Rectal smooth muscle tissue (tissue), 1 donor: ENCODE measurements at regions not wholly inside any gene's neighbourhood (a gene's known extent, or its start where the extent isn't known, plus 50 kb on each side); places are given as distances from the start of the nearest gene placed in this dataset.
"Not testable (repeated sequence)": the region's sequence is repeated elsewhere in the genome, so short reads cannot be mapped to it uniquely, and the experiment has no call there.

ENCODE experiments used
- H3K27ac ChIP-seq: one replicate; pipeline ENCODE4 v1.7.0; 2013; ENCODE audit warnings: low read depth, low read length, inconsistent platforms
- H3K27me3 ChIP-seq: one replicate; pipeline ENCODE4 v1.7.0; 2013; ENCODE audit warnings: low read length; ENCODE audit not compliant: control insufficient read depth, insufficient read depth
- H3K36me3 ChIP-seq: one replicate; pipeline ENCODE4 v1.7.0; 2013; ENCODE audit warnings: low read length; ENCODE audit not compliant: control insufficient read depth, insufficient read depth
- H3K4me1 ChIP-seq: one replicate; pipeline ENCODE4 v1.7.0; 2013; ENCODE audit warnings: low read length; ENCODE audit not compliant: control insufficient read depth, insufficient read depth
- H3K4me3 ChIP-seq: one replicate; pipeline ENCODE4 v1.7.0; 2013; ENCODE audit warnings: low read length
- H3K9ac ChIP-seq: one replicate; pipeline ENCODE4 v1.7.0; 2013; ENCODE audit warnings: low read length

DNA sequence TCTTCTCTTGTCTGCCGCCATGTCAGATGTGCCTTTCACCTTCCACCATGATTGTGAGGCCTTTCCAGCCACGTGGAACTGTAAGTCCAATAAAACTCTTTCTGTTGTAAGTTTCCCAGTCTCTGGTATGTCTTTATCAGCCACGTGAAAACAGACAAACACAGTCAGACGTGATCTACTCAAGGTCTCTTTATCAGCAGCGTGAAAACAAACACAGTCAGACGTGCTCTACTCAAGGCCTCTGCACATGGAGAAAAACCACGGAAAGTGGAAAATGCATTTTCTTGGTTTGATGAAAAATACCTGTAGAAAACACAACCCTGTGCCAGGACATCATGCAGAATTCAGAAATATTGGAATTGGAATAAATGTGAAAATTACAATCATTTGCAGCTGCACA, 1115.7 kb downstream of the TMEM121 start:
- H3K4me3 ChIP-seq, result no peak overlapping the region
- H3K4me1 ChIP-seq, result no peaks in the 10 kb centered on the region
- no peaks in the 10 kb centered on the region for H3K27me3 ChIP-seq
- H3K36me3 ChIP-seq, result no peaks in the 10 kb centered on the region
- no peak overlapping the region for H3K9ac ChIP-seq
- no peak overlapping the region for H3K27ac ChIP-seq

GRCh38 chr14:106642971-106643370, 1116.6 kb downstream of the TMEM121 start:
- not testable (repeated sequence) for H3K36me3 ChIP-seq, H3K4me3 ChIP-seq, H3K27ac ChIP-seq, H3K27me3 ChIP-seq, H3K9ac ChIP-seq, H3K4me1 ChIP-seq

DNA sequence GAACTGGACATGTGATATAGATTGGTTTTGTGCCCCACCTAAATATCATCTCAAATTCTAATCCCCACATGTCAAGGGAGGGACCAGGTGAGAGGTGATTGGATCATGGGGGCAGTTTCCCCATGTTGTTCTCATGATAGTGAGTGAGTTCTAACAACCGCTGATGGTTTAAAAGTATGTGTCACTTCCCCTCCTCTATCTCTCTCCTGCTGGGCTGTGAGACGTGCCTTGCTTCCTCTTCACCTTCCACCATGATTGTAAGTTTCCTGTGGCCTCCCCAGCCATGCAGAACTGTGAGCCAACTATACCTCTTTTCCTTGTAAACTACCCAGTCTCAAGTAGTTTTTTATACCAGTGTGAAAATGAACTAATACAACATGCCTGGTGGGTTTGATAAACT, 1122.5 kb downstream of the TMEM121 start:
- not testable (repeated sequence) for H3K27me3 ChIP-seq

GRCh38 chr14:106651016-106651415, 1124.6 kb downstream of the TMEM121 start:
- Histone ChIP-seq H3K36me3 (no peaks in the 10 kb centered on the region), H3K27me3 (no peaks in the 10 kb centered on the region), H3K27ac (no peak overlapping the region)

More for the DNA sequence above, 1122.5 kb downstream of the TMEM121 start:
- not testable (repeated sequence) for H3K36me3 ChIP-seq, H3K4me3 ChIP-seq, H3K9ac ChIP-seq, H3K27ac ChIP-seq, H3K4me1 ChIP-seq

DNA sequence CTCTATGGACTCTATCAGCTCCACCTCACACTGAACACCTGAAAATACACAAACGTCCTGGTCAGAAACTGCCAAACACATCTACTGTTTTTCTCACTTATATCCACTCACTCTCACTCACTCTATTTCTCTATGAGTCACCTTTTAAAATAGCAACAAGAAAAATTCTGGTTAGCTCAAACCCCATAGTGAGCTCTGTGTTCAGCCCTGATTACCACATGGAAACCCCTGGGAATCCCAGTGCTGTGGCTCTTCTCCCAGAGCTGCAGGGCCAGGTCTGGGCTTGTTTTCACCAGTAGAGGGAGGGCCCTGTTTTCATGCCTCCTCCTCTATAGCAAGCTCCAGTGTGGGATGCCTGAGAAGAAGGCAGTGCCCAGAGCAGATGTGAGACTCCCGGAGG, 1126.1 kb downstream of the TMEM121 start:
- no peak overlapping the region for H3K4me3 ChIP-seq
- H3K36me3 ChIP-seq, result no peaks in the 10 kb centered on the region
- H3K4me1 ChIP-seq, result no peaks in the 10 kb centered on the region
- H3K27me3 ChIP-seq, result no peaks in the 10 kb centered on the region
- no peak overlapping the region for H3K27ac ChIP-seq
- no peak overlapping the region for H3K9ac ChIP-seq

More at GRCh38 chr14:106651016-106651415, 1124.6 kb downstream of the TMEM121 start:
- Histone ChIP-seq H3K9ac (no peak overlapping the region), H3K4me3 (no peak overlapping the region), H3K4me1 (no peaks in the 10 kb centered on the region)

DNA sequence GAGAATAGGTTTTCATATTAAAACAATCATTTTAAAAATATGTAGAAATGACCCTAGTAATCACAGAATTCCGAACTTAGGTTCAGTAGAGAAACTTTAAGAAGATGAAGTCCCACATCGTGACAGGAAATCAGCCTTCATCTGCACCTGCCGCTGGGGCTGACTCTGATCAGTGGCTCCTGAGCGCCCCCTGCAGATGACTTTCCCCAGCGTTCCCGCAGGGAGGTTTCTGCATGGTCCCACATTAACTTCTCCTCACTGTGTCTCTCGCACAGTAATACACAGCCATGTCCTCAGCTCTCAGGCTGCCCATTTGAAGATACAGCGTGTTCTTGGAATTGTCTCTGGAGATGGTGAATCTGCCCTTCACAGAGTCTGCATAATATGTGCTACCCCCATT, 1131.1 kb downstream of the TMEM121 start:
- no peak overlapping the region for H3K4me3 ChIP-seq
- H3K4me1 ChIP-seq, result no peaks in the 10 kb centered on the region
- no peaks in the 10 kb centered on the region for H3K36me3 ChIP-seq
- no peak overlapping the region for H3K9ac ChIP-seq
- no peak overlapping the region for H3K27ac ChIP-seq
- no peaks in the 10 kb centered on the region for H3K27me3 ChIP-seq

DNA sequence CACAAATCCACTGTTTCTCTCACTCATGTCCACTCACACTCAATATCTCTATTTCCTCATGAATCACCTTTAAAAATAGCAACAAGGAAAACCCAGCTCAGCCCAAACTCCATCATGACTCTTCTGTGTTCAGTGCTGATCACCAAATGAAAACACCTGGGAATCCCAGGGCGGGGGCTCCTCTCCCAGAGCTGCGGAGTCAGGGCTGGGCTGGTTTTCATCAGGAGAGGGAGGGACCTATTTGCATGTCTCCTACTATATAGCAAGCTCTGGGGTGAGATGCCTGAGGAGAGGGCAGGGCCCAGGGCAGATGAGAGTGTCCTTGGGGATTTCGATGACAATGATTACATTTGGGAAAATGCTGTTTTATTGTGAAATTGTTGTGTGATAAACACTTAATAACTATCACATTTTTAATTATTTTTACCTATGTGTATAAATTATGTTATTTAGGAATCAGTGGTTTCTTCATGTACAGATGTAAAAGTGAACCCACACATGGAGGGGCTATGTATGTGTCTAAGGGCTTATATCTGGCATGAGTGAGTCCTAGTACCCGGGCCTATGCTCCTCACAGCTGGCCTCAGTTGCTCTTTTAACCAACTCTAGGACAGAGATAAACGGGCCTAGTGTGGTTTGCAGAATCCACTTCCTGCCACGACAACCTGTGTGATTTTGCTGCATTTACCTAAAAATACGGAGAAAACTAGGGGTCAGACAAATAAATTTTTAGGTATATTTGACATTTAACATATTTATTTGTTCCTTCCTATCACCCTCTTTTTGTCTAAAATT, 1131.9 kb downstream of the TMEM121 start:
- H3K36me3 ChIP-seq, H3K9ac ChIP-seq, H3K4me3 ChIP-seq, H3K27me3 ChIP-seq, H3K4me1 ChIP-seq, H3K27ac ChIP-seq: not testable (repeated sequence)

- not testable (repeated sequence) for H3K36me3 ChIP-seq, H3K4me3 ChIP-seq, H3K27me3 ChIP-seq, H3K4me1 ChIP-seq, H3K9ac ChIP-seq, H3K27ac ChIP-seq
These were observed 1135.2 kb downstream of the TMEM121 start for GRCh38 chr14:106661561-106661960.

GRCh38 chr14:106662936-106663550, 1136.7 kb downstream of the TMEM121 start:
- H3K4me3 ChIP-seq, result no peak overlapping the region
- H3K27ac ChIP-seq, result no peak overlapping the region
- no peaks in the 10 kb centered on the region for H3K4me1 ChIP-seq
- no peaks in the 10 kb centered on the region for H3K27me3 ChIP-seq
- H3K9ac ChIP-seq, result no peak overlapping the region
- no peaks in the 10 kb centered on the region for H3K36me3 ChIP-seq

DNA sequence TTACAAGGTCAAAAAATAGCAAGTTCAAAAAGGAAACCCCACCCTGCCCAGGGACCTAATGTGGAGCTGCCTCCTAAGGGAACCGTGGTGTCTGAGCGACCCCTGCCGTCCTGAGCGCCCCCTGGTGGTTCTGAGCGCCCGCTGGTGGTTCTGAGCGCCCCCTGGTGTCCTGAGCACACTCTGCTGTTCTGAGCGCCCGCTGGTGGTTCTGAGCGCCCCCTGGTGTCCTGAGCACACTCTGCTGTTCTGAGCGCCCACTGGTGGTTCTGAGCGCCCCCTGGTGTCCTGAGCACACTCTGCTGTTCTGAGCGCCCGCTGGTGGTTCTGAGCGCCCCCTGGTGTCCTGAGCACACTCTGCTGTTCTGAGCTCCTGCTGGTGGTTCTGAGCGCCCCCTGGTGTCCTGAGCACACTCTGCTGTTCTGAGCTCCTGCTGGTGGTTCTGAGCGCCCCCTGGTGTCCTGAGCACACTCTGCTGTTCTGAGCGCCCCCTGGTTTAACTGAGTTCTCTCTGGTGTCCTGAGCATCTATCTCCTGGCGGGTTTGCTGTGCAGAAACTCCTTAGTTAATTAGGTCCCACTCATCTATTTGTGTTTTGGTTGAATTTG, 1137.5 kb downstream of the TMEM121 start:
- not testable (repeated sequence) for H3K4me1 ChIP-seq, H3K27ac ChIP-seq, H3K9ac ChIP-seq, H3K36me3 ChIP-seq, H3K4me3 ChIP-seq, H3K27me3 ChIP-seq

DNA sequence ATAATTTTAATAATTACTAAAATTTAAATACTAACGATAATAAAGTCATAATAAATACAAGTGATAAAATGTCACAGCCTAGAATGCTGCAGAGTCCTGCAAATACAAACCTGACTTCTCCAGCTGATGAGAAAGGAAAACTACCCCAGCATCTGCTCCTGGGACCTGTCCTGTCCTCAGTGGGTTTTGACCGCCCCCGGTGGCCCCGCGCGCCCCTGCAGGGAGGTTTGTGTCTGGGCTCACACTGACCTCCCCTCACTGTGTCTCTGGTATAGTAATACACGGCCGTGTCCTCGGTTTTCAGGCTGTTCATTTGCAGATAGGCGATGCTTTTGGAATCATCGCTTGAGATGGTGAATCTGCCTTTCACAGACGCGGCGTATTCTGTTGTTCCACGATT, 1139.4 kb downstream of the TMEM121 start:
- H3K27ac ChIP-seq, result no peak overlapping the region
- no peaks in the 10 kb centered on the region for H3K36me3 ChIP-seq
- no peaks in the 10 kb centered on the region for H3K4me1 ChIP-seq
- no peaks in the 10 kb centered on the region for H3K27me3 ChIP-seq
- H3K9ac ChIP-seq, result no peak overlapping the region
- H3K4me3 ChIP-seq, result no peak overlapping the region

DNA sequence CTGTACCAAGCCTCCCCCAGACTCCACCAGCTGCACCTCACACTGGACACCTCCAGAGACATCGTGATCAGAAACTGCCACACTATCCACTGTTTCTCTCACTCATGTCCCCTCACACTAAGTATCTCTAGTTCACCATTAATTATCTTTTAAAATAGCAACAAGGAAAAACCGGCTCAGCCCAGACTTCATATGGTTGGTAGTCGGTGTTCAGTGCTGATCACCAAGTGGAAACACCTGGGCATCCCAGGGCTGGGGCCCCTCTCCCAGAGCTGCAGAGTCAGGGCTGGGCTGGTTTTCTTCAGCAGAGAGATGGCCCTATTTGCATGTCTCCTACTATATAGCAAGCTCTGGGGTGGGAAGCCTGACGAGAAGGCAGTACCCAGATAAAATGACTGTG, 1140.0 kb downstream of the TMEM121 start:
- H3K4me3 ChIP-seq, result no peak overlapping the region
- H3K27ac ChIP-seq, result no peak overlapping the region
- no peaks in the 10 kb centered on the region for H3K36me3 ChIP-seq
- no peaks in the 10 kb centered on the region for H3K4me1 ChIP-seq
- no peak overlapping the region for H3K9ac ChIP-seq
- H3K27me3 ChIP-seq, result no peaks in the 10 kb centered on the region

- no peak overlapping the region for H3K4me3 ChIP-seq
- no peaks in the 10 kb centered on the region for H3K4me1 ChIP-seq
- H3K9ac ChIP-seq, result no peak overlapping the region
- H3K36me3 ChIP-seq, result no peaks in the 10 kb centered on the region
- no peaks in the 10 kb centered on the region for H3K27me3 ChIP-seq
- H3K27ac ChIP-seq, result no peak overlapping the region
These were observed 1143.6 kb downstream of the TMEM121 start for GRCh38 chr14:106670011-106670410.
